Panc1 (cell line): ENCODE measurements at regions not wholly inside any gene's neighbourhood (a gene's known extent, or its start where the extent isn't known, plus 50 kb on each side); places are given as distances from the start of the nearest gene placed in this dataset.

ENCODE experiments used
- POLR2AphosphoS5 ChIP-seq: IDR thresholded peaks from 2 replicates; pipeline ENCODE4 v1.6.1; 2012; ENCODE audit warnings: mild to moderate bottlenecking, low read depth, low read length, moderate library complexity
- SIN3A ChIP-seq: IDR thresholded peaks from 2 replicates; pipeline ENCODE4 v1.6.1; 2012; ENCODE audit warnings: low read depth, mild to moderate bottlenecking, low read length, moderate library complexity, borderline replicate concordance; ENCODE audit not compliant: insufficient read depth
- TF ChIP-seq, protein P1 (sequence below): fragments of 450-650 bp; IDR thresholded peaks from 2 replicates; pipeline ENCODE4 v1.5.1; 2017; ENCODE audit warnings: mild to moderate bottlenecking
- TF ChIP-seq, protein P2 (sequence below), 2 experiments: IDR thresholded peaks; 2 replicates each; pipeline ENCODE4 v1.6.1; 2011 to 2012; ENCODE audit warnings: low read depth in 2 of 2, control low read depth in 1 of 2, low read length in 1 of 2, mild to moderate bottlenecking in 1 of 2, moderate library complexity in 1 of 2; ENCODE audit not compliant: insufficient read depth in 1 of 2

DNA sequence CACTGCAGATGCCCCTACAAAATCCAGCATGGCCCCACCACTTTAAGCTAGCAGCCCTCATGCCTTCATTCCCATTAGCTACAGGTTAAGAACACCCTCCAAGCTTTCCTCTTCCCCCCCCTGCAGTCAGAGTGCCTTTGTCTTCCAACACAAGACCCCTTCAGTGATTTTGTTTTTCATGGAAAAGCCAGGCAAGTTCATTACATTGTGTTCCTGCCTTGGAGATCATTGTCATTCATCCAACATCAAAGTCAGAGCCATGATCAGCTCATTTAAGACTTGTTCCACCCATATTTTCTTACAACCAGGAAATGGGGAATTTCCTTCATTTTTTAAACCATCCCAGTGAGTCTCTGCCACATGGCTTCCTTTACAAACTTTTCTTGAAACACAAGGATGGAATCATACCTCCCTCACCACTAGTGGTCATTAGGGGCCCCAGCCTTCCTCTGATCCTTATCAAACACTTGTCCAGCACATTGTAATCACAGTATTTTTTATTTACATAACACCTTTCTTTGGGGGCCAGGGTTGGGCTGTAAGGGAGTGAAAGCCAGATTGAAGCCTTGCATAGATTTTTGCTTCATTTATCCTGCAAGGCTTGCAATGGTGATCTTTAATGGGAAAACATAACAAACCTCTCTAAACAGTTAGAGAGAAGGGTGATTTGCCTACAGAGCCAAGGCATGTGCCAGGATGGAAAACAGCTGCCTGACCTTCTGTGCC lies 765.3 kb downstream of the MED13L start:
- TF ChIP-seq, protein P1, sequence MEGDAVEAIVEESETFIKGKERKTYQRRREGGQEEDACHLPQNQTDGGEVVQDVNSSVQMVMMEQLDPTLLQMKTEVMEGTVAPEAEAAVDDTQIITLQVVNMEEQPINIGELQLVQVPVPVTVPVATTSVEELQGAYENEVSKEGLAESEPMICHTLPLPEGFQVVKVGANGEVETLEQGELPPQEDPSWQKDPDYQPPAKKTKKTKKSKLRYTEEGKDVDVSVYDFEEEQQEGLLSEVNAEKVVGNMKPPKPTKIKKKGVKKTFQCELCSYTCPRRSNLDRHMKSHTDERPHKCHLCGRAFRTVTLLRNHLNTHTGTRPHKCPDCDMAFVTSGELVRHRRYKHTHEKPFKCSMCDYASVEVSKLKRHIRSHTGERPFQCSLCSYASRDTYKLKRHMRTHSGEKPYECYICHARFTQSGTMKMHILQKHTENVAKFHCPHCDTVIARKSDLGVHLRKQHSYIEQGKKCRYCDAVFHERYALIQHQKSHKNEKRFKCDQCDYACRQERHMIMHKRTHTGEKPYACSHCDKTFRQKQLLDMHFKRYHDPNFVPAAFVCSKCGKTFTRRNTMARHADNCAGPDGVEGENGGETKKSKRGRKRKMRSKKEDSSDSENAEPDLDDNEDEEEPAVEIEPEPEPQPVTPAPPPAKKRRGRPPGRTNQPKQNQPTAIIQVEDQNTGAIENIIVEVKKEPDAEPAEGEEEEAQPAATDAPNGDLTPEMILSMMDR: no peak
- TF ChIP-seq SIN3A: no peak
- TF ChIP-seq POLR2AphosphoS5: no peak
- TF ChIP-seq, protein P2, sequence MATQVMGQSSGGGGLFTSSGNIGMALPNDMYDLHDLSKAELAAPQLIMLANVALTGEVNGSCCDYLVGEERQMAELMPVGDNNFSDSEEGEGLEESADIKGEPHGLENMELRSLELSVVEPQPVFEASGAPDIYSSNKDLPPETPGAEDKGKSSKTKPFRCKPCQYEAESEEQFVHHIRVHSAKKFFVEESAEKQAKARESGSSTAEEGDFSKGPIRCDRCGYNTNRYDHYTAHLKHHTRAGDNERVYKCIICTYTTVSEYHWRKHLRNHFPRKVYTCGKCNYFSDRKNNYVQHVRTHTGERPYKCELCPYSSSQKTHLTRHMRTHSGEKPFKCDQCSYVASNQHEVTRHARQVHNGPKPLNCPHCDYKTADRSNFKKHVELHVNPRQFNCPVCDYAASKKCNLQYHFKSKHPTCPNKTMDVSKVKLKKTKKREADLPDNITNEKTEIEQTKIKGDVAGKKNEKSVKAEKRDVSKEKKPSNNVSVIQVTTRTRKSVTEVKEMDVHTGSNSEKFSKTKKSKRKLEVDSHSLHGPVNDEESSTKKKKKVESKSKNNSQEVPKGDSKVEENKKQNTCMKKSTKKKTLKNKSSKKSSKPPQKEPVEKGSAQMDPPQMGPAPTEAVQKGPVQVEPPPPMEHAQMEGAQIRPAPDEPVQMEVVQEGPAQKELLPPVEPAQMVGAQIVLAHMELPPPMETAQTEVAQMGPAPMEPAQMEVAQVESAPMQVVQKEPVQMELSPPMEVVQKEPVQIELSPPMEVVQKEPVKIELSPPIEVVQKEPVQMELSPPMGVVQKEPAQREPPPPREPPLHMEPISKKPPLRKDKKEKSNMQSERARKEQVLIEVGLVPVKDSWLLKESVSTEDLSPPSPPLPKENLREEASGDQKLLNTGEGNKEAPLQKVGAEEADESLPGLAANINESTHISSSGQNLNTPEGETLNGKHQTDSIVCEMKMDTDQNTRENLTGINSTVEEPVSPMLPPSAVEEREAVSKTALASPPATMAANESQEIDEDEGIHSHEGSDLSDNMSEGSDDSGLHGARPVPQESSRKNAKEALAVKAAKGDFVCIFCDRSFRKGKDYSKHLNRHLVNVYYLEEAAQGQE (IDR thresholded peaks at IDR 0.05; ENCODE audit: insufficient read depth in 1 of 2, low read depth in 2 of 2, low read length in 1 of 2): no peak
